ENCODE measurements at regions not wholly inside any gene's neighbourhood (a gene's known extent, or its start where the extent isn't known, plus 50 kb on each side); places are given as distances from the start of the nearest gene placed in this dataset.
"Not testable (repeated sequence)": the region's sequence is repeated elsewhere in the genome, so short reads cannot be mapped to it uniquely, and the experiment has no call there.

DNA sequence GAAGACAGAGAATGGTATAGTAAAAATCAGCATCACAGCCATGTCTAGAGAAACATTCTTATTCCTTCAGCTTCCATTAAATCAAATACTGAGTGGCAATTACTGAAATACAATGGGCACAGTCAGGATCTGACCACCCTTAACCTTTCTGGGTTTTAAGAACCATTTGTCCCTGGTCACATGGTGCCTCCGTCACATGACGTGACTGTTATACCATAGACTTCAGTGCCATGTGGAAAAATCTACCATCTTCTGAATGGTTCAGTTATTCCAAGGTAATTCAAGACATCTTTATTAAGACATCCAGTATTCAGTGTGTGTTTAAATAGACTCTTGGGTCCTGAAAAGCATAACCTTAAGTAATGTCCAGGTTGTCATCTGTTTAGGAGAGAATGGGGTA, 553.1 kb upstream of the FLRT2 start:
- no peaks in the 10 kb centered on the region for H3K36me3 ChIP-seq (ENCODE audit: control insufficient read depth, insufficient read depth, low read length)
- no peak overlapping the region for H3K4me3 ChIP-seq (ENCODE audit: low read length)
- no peaks in the 10 kb centered on the region for H3K27me3 ChIP-seq (ENCODE audit: control insufficient read depth, insufficient read depth, low read length)
- no CpG with 5 or more reads among the region's 2 CpGs for WGBS (ENCODE audit: insufficient coverage, low lambda C conversion rate)
- H3K27ac ChIP-seq (ENCODE audit: low read length): no peak overlapping the region
- no peak for DNase-seq
- H3K4me1 ChIP-seq (ENCODE audit: control insufficient read depth, insufficient read depth, low read length): no peaks in the 10 kb centered on the region
- no peaks in the 10 kb centered on the region for H3K9me3 ChIP-seq (ENCODE audit: control insufficient read depth, low read depth, low read length)

DNA sequence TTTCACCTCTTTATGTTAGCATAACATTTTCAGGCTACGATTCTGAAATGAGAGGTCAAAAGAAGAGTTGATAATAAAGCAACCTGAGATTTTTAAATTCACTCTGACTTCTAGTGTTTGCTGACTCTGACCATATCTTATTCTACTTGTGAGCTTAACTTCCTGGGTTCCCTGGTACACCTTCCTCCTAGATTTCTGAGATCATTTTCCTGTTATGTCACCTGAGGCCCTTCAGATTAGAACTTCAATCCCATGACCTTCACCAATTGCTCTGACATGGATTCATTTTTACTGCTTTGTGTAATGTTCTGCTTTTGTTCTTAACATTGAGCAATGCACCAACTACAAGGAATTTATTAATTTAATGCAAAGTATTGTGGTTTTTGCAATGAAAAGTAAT, 542.9 kb upstream of the FLRT2 start:
- no peaks in the 10 kb centered on the region for H3K9me3 ChIP-seq (ENCODE audit: control insufficient read depth, low read depth, low read length)
- no peaks in the 10 kb centered on the region for H3K36me3 ChIP-seq (ENCODE audit: control insufficient read depth, insufficient read depth, low read length)
- no CpG with 5 or more reads among the region's 1 CpG for WGBS (ENCODE audit: insufficient coverage, low lambda C conversion rate)
- no peaks in the 10 kb centered on the region for H3K27me3 ChIP-seq (ENCODE audit: control insufficient read depth, insufficient read depth, low read length)
- H3K4me1 ChIP-seq (ENCODE audit: control insufficient read depth, insufficient read depth, low read length): no peaks in the 10 kb centered on the region
- H3K4me3 ChIP-seq (ENCODE audit: low read length): no peak overlapping the region
- no peak overlapping the region for H3K27ac ChIP-seq (ENCODE audit: low read length)
- no peak for DNase-seq

- WGBS (ENCODE audit: insufficient coverage, low lambda C conversion rate): no CpG with 5 or more reads among the region's 5 CpGs
- no peak for DNase-seq
- Histone ChIP-seq H3K9me3 (ENCODE audit: control insufficient read depth, low read depth, low read length) (no peaks in the 10 kb centered on the region), H3K4me3 (ENCODE audit: low read length) (no peak overlapping the region), H3K27ac (ENCODE audit: low read length) (no peak overlapping the region), H3K36me3 (ENCODE audit: control insufficient read depth, insufficient read depth, low read length) (no peaks in the 10 kb centered on the region), H3K27me3 (ENCODE audit: control insufficient read depth, insufficient read depth, low read length) (no peaks in the 10 kb centered on the region), H3K4me1 (ENCODE audit: control insufficient read depth, insufficient read depth, low read length) (no peaks in the 10 kb centered on the region)
Measured at GRCh38 chr14:84988357-84988756, 541.6 kb upstream of the FLRT2 start.

DNA sequence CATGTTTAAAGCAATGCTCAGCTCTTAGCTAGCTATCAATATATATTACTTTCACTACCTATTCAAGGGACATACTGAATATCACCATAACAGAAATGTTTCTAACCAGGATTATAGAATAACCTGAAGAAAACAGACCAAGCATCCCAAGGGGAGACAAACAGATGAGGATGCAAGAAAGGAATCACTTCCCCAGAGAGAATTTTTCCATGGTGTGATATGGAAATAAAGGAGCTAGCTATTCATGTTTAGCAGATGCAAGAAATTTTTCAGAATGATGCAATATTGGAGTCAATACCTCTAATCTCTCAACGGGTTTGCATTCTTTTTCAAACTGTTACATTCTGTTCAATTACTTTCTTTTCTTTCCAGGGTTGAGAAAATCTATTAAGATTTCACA, 538.9 kb upstream of the FLRT2 start:
- Histone ChIP-seq H3K9me3 (ENCODE audit: control insufficient read depth, low read depth, low read length) (no peaks in the 10 kb centered on the region), H3K27ac (ENCODE audit: low read length) (no peak overlapping the region), H3K36me3 (ENCODE audit: control insufficient read depth, insufficient read depth, low read length) (no peaks in the 10 kb centered on the region), H3K4me3 (ENCODE audit: low read length) (no peak overlapping the region), H3K27me3 (ENCODE audit: control insufficient read depth, insufficient read depth, low read length) (no peaks in the 10 kb centered on the region), H3K4me1 (ENCODE audit: control insufficient read depth, insufficient read depth, low read length) (no peaks in the 10 kb centered on the region)
- no peak for DNase-seq
- no CpG with 5 or more reads among the region's 1 CpG for WGBS (ENCODE audit: insufficient coverage, low lambda C conversion rate)

- no peak for DNase-seq
- H3K36me3 ChIP-seq (ENCODE audit: control insufficient read depth, insufficient read depth, low read length): no peaks in the 10 kb centered on the region
- no peaks in the 10 kb centered on the region for H3K27me3 ChIP-seq (ENCODE audit: control insufficient read depth, insufficient read depth, low read length)
- no peak overlapping the region for H3K27ac ChIP-seq (ENCODE audit: low read length)
- H3K4me1 ChIP-seq (ENCODE audit: control insufficient read depth, insufficient read depth, low read length): no peaks in the 10 kb centered on the region
- H3K9me3 ChIP-seq (ENCODE audit: control insufficient read depth, low read depth, low read length): no peaks in the 10 kb centered on the region
- no peak overlapping the region for H3K4me3 ChIP-seq (ENCODE audit: low read length)
Measured at GRCh38 chr14:84998216-84998615, 531.7 kb upstream of the FLRT2 start.

GRCh38 chr14:85002846-85003245, 527.1 kb upstream of the FLRT2 start:
- WGBS (ENCODE audit: insufficient coverage, low lambda C conversion rate): 100% methylated on average over 1 of the region's 1 CpG
- Histone ChIP-seq H3K4me1 (ENCODE audit: control insufficient read depth, insufficient read depth, low read length) (no peaks in the 10 kb centered on the region), H3K9me3 (ENCODE audit: control insufficient read depth, low read depth, low read length) (no peaks in the 10 kb centered on the region), H3K27ac (ENCODE audit: low read length) (no peak overlapping the region), H3K36me3 (ENCODE audit: control insufficient read depth, insufficient read depth, low read length) (no peaks in the 10 kb centered on the region), H3K4me3 (ENCODE audit: low read length) (no peak overlapping the region), H3K27me3 (ENCODE audit: control insufficient read depth, insufficient read depth, low read length) (no peaks in the 10 kb centered on the region)
- no peak for DNase-seq

- Histone ChIP-seq H3K9me3 (ENCODE audit: control insufficient read depth, low read depth, low read length) (no peaks in the 10 kb centered on the region), H3K36me3 (ENCODE audit: control insufficient read depth, insufficient read depth, low read length) (no peaks in the 10 kb centered on the region), H3K27me3 (ENCODE audit: control insufficient read depth, insufficient read depth, low read length) (no peaks in the 10 kb centered on the region), H3K4me3 (ENCODE audit: low read length) (no peak overlapping the region), H3K4me1 (ENCODE audit: control insufficient read depth, insufficient read depth, low read length) (no peaks in the 10 kb centered on the region), H3K27ac (ENCODE audit: low read length) (no peak overlapping the region)
- DNase-seq: no peak
Measured at GRCh38 chr14:85003805-85004204, 526.1 kb upstream of the FLRT2 start.

- Histone ChIP-seq H3K27me3 (ENCODE audit: control insufficient read depth, insufficient read depth, low read length) (no peaks in the 10 kb centered on the region), H3K4me1 (ENCODE audit: control insufficient read depth, insufficient read depth, low read length) (no peaks in the 10 kb centered on the region), H3K9me3 (ENCODE audit: control insufficient read depth, low read depth, low read length) (no peaks in the 10 kb centered on the region), H3K27ac (ENCODE audit: low read length) (no peak overlapping the region), H3K4me3 (ENCODE audit: low read length) (no peak overlapping the region), H3K36me3 (ENCODE audit: control insufficient read depth, insufficient read depth, low read length) (no peaks in the 10 kb centered on the region)
- WGBS (ENCODE audit: insufficient coverage, low lambda C conversion rate): no CpG with 5 or more reads among the region's 7 CpGs
- DNase-seq: no peak
Measured at GRCh38 chr14:85009506-85009905, 520.4 kb upstream of the FLRT2 start.

GRCh38 chr14:85010186-85010585, 519.8 kb upstream of the FLRT2 start:
- no peaks in the 10 kb centered on the region for H3K4me1 ChIP-seq (ENCODE audit: control insufficient read depth, insufficient read depth, low read length)
- no peak overlapping the region for H3K27ac ChIP-seq (ENCODE audit: low read length)
- H3K36me3 ChIP-seq (ENCODE audit: control insufficient read depth, insufficient read depth, low read length): no peaks in the 10 kb centered on the region
- H3K4me3 ChIP-seq (ENCODE audit: low read length): no peak overlapping the region
- no peaks in the 10 kb centered on the region for H3K9me3 ChIP-seq (ENCODE audit: control insufficient read depth, low read depth, low read length)
- no peaks in the 10 kb centered on the region for H3K27me3 ChIP-seq (ENCODE audit: control insufficient read depth, insufficient read depth, low read length)
- WGBS (ENCODE audit: insufficient coverage, low lambda C conversion rate): no CpG with 5 or more reads among the region's 1 CpG
- DNase-seq: no peak

GRCh38 chr14:85016496-85016895, 513.4 kb upstream of the FLRT2 start:
- H3K27ac ChIP-seq (ENCODE audit: low read length): no peak overlapping the region
- no peak for DNase-seq
- H3K36me3 ChIP-seq (ENCODE audit: control insufficient read depth, insufficient read depth, low read length): no peaks in the 10 kb centered on the region
- no peaks in the 10 kb centered on the region for H3K9me3 ChIP-seq (ENCODE audit: control insufficient read depth, low read depth, low read length)
- H3K27me3 ChIP-seq (ENCODE audit: control insufficient read depth, insufficient read depth, low read length): no peaks in the 10 kb centered on the region
- no peaks in the 10 kb centered on the region for H3K4me1 ChIP-seq (ENCODE audit: control insufficient read depth, insufficient read depth, low read length)
- no peak overlapping the region for H3K4me3 ChIP-seq (ENCODE audit: low read length)
- no CpG with 5 or more reads among the region's 1 CpG for WGBS (ENCODE audit: insufficient coverage, low lambda C conversion rate)

DNA sequence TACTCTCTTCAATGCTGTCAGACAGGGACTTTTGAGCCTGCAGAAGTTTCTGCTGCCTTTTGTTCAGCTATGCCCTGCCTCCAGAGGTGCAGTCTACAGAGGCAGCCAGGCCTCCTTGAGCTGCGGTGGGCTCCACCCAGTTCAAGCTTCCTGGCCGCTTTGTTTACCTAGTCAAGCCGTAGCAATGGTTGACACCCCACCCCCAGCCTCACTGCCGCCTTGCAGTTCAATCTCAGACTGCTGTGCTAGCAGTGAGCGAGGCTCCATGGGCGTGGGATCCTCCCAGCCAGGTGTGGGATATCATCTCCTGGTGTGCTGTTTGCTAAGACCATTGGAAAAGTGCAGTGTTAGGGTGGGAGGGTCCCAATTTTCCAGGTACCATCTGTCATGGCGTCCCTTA, 506.1 kb upstream of the FLRT2 start:
- H3K4me1 ChIP-seq (ENCODE audit: control insufficient read depth, insufficient read depth, low read length); H3K27ac ChIP-seq (ENCODE audit: low read length); H3K4me3 ChIP-seq (ENCODE audit: low read length); H3K36me3 ChIP-seq (ENCODE audit: control insufficient read depth, insufficient read depth, low read length); H3K27me3 ChIP-seq (ENCODE audit: control insufficient read depth, insufficient read depth, low read length); DNase-seq; H3K9me3 ChIP-seq (ENCODE audit: control insufficient read depth, low read depth, low read length): not testable (repeated sequence)
- no CpG with 5 or more reads among the region's 7 CpGs for WGBS (ENCODE audit: insufficient coverage, low lambda C conversion rate)
